Astrocyte (in vitro differentiated cells and primary cell): ENCODE measurements at regions not wholly inside any gene's neighbourhood (a gene's known extent, or its start where the extent isn't known, plus 50 kb on each side); places are given as distances from the start of the nearest gene placed in this dataset.
"Not testable (repeated sequence)": the region's sequence is repeated elsewhere in the genome, so short reads cannot be mapped to it uniquely, and the experiment has no call there.

Source experiments
- DNase-seq: peaks from one replicate; pipeline ENCODE4 v3.0.0-alpha.2; 2010; ENCODE audit warnings: low read depth
- FAIRE-seq: peaks from 2 replicates; lab custom pipeline; 2011; peaks lifted over from hg19 to GRCh38; lab: Jason Lieb, UNC
- H2AFZ ChIP-seq: 2 replicates; pipeline ENCODE4 v1.6.0; 2012; ENCODE audit warnings: low read depth, low read length, inconsistent platforms
- H3K27ac ChIP-seq: 2 replicates; pipeline ENCODE4 v1.5.1; 2011; ENCODE audit warnings: low read depth, low read length, inconsistent platforms
- H3K27me3 ChIP-seq: 2 replicates; pipeline ENCODE4 v1.6.0; 2011; ENCODE audit warnings: low read length, inconsistent platforms; ENCODE audit not compliant: insufficient read depth
- H3K36me3 ChIP-seq: 2 replicates; pipeline ENCODE4 v1.5.1; 2011; ENCODE audit warnings: low read length, inconsistent platforms; ENCODE audit not compliant: insufficient read depth
- H3K4me1 ChIP-seq: 2 replicates; pipeline ENCODE4 v1.5.1; 2011; ENCODE audit warnings: low read length, inconsistent platforms; ENCODE audit not compliant: insufficient read depth
- H3K4me2 ChIP-seq: 2 replicates; pipeline ENCODE4 v1.6.0; 2012; ENCODE audit warnings: low read length, inconsistent platforms
- H3K4me3 ChIP-seq: 2 replicates; pipeline ENCODE4 v1.5.1; 2011; ENCODE audit warnings: low read depth, mild to moderate bottlenecking, low read length, inconsistent platforms; ENCODE audit not compliant: insufficient read depth
- H3K79me2 ChIP-seq: 2 replicates; pipeline ENCODE4 v1.6.0; 2012; ENCODE audit warnings: mild to moderate bottlenecking, low read length, inconsistent platforms; ENCODE audit not compliant: insufficient read depth
- H3K9ac ChIP-seq: 2 replicates; pipeline ENCODE4 v1.6.0; 2012; ENCODE audit warnings: mild to moderate bottlenecking, low read length, inconsistent platforms
- H3K9me3 ChIP-seq: 2 replicates; pipeline ENCODE4 v1.5.1; 2012; ENCODE audit warnings: low read depth, mild to moderate bottlenecking, low read length, inconsistent platforms; ENCODE audit not compliant: insufficient read depth
- H4K20me1 ChIP-seq: 2 replicates; pipeline ENCODE4 v1.6.0; 2012; ENCODE audit warnings: low read length, inconsistent platforms; ENCODE audit not compliant: insufficient read depth
- H3K27ac Mint-ChIP-seq: one replicate; pipeline ENCODE4 v1.8.0; 2021; ENCODE audit warnings: mild to moderate bottlenecking, mixed read lengths; ENCODE audit not compliant: unreplicated experiment
- H3K27me3 Mint-ChIP-seq: one replicate; pipeline ENCODE4 v1.8.0; 2021; ENCODE audit warnings: low read depth, mixed read lengths; ENCODE audit not compliant: unreplicated experiment
- H3K36me3 Mint-ChIP-seq: one replicate; pipeline ENCODE4 v1.8.0; 2021; ENCODE audit warnings: low read depth, mixed read lengths; ENCODE audit not compliant: unreplicated experiment
- H3K4me1 Mint-ChIP-seq: one replicate; pipeline ENCODE4 v1.8.0; 2021; ENCODE audit warnings: low read depth, mixed read lengths; ENCODE audit not compliant: unreplicated experiment
- H3K4me3 Mint-ChIP-seq: one replicate; pipeline ENCODE4 v1.8.0; 2021; ENCODE audit warnings: mild to moderate bottlenecking, moderate library complexity, mixed read lengths; ENCODE audit not compliant: unreplicated experiment
- H3K9me3 Mint-ChIP-seq: one replicate; pipeline ENCODE4 v1.8.0; 2021; ENCODE audit warnings: mild to moderate bottlenecking, mixed read lengths; ENCODE audit not compliant: unreplicated experiment
- CTCF ChIP-seq: IDR thresholded peaks from 2 replicates; pipeline ENCODE4 v1.5.1; 2011; ENCODE audit warnings: low read depth, mild to moderate bottlenecking, inconsistent platforms, low read length, moderate library complexity; ENCODE audit not compliant: insufficient read depth
- EZH2 ChIP-seq: IDR thresholded peaks from 2 replicates; pipeline ENCODE4 v1.6.1; 2012; ENCODE audit warnings: mild to moderate bottlenecking, low read length, inconsistent platforms; ENCODE audit not compliant: insufficient read depth

GRCh38 chr14:48709277-48709785 lies 876.8 kb downstream of the RPS29 start:
- Histone ChIP-seq H3K4me3 (no peak overlapping the region), H3K36me3 (no peaks in the 10 kb centered on the region), H3K27ac (no peak overlapping the region), H3K79me2 (no peaks in the 10 kb centered on the region), H3K9ac (no peak overlapping the region), H4K20me1 (no peaks in the 10 kb centered on the region), H2AFZ (no peak overlapping the region), H3K4me2 (no peak overlapping the region), H3K27me3 (no peaks in the 10 kb centered on the region), H3K9me3 (no peaks in the 10 kb centered on the region), H3K4me1 (no peaks in the 10 kb centered on the region)
- Mint-ChIP-seq H3K27ac (no peak overlapping the region), H3K36me3 (no peaks in the 10 kb centered on the region), H3K4me3 (no peak overlapping the region), H3K4me1 (no peaks in the 10 kb centered on the region), H3K9me3 (no peaks in the 10 kb centered on the region), H3K27me3 (no peaks in the 10 kb centered on the region)
- no peak for FAIRE-seq
- peak; percentile 52 for DNase-seq
- no peak for TF ChIP-seq CTCF
- TF ChIP-seq EZH2: no peak

DNA sequence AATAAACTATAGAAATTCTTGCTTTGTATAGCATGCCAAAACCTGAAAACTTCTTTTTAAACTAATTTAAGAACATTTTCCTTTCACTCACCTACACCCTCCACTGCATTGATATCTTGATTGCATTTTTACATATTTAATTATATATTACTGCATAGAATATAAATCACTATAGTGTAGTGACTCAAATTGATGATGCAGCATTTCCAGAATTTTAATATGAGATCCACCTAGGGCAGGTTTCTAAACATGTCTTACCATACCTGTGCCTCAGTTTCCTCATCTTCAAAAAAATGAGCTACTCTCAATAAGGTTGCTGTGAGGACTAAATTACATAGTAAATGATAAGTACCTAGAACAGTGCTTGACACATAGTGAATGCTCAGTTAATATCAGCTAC lies 881.5 kb downstream of the RPS29 start:
- H3K27me3 Mint-ChIP-seq: no peaks in the 10 kb centered on the region
- H3K27ac Mint-ChIP-seq: no peak overlapping the region
- H3K79me2 ChIP-seq: no peaks in the 10 kb centered on the region
- no peaks in the 10 kb centered on the region for H3K36me3 ChIP-seq
- H3K9me3 Mint-ChIP-seq: peaks cover 5% of the 10 kb centered on the region
- H3K9me3 ChIP-seq: no peaks in the 10 kb centered on the region
- H2AFZ ChIP-seq: no peak overlapping the region
- DNase-seq (no peak), FAIRE-seq (no peak)
- no peak overlapping the region for H3K27ac ChIP-seq
- no peaks in the 10 kb centered on the region for H3K4me1 ChIP-seq
- no peak overlapping the region for H3K4me2 ChIP-seq
- H3K9ac ChIP-seq: no peak overlapping the region
- H3K36me3 Mint-ChIP-seq: peaks cover 1% of the 10 kb centered on the region
- no peak overlapping the region for H3K4me3 Mint-ChIP-seq
- TF ChIP-seq EZH2 (no peak), CTCF (no peak)
- no peaks in the 10 kb centered on the region for H3K27me3 ChIP-seq
- no peak overlapping the region for H3K4me3 ChIP-seq
- no peaks in the 10 kb centered on the region for H3K4me1 Mint-ChIP-seq
- no peaks in the 10 kb centered on the region for H4K20me1 ChIP-seq

DNA sequence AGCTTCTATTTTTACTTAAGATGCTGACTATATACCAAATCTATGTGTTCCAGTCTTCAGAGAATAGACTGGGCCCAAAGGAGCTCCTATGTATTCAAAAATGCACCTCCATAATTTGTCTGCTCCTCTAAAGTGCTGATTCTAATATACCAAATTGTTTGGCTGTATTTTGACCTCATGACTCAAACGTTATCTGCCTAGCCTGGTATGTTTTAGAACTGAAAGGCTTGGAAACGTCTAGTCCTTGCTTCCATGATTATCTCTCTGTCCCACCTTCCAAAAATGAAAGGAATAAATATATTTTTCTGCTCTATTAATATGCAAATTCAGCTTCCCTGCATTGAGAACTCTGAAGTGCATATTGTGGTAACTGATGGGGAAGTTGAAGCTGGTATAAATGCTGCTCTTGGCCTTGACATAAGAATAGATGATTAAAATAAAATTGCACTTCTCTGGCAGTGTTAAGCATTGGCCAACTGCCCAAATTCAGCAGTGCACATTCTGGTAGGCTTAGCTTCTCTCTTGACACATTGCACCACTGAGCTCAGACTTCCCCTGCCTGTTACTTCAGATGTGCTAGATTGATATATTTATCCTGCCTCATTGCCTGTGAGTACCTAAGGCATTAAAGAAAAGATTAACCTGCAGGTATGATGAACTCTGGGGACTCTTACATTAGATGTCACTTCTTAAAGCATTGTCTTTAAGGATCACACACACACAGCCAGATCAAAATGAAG lies 882.3 kb downstream of the RPS29 start:
- H3K27me3 ChIP-seq: no peaks in the 10 kb centered on the region
- no peaks in the 10 kb centered on the region for H3K9me3 ChIP-seq
- Mint-ChIP-seq H3K9me3 (peaks cover 5% of the 10 kb centered on the region), H3K4me1 (no peaks in the 10 kb centered on the region), H3K4me3 (no peak overlapping the region), H3K27me3 (no peaks in the 10 kb centered on the region), H3K36me3 (peaks cover 1% of the 10 kb centered on the region), H3K27ac (no peak overlapping the region)
- DNase-seq (no peak), FAIRE-seq (no peak)
- H3K79me2 ChIP-seq: no peaks in the 10 kb centered on the region
- H3K4me3 ChIP-seq: no peak overlapping the region
- H3K27ac ChIP-seq: no peak overlapping the region
- H2AFZ ChIP-seq: no peak overlapping the region
- H3K36me3 ChIP-seq: no peaks in the 10 kb centered on the region
- H3K4me1 ChIP-seq: no peaks in the 10 kb centered on the region
- no peak overlapping the region for H3K9ac ChIP-seq
- TF ChIP-seq EZH2 (no peak), CTCF (no peak)
- no peaks in the 10 kb centered on the region for H4K20me1 ChIP-seq
- no peak overlapping the region for H3K4me2 ChIP-seq

DNA sequence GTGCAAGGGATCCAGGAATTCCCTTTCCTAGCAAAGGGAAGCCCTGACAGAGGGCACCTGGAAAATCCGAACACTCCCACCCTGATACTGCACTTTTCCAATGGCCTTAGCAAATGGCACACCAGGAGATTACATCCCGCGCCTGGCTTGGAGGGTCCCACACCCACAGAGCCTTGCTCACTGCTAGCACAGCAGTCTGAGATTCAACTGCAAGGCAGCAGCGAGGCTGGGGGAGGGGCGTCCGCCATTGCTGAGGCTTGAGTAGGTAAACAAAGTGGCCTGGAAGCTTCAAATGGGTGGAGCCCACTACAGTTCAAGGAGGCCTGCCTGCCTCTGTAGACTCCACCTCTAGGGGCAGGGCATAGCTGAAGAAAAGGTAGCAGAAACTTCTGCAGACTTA lies 888.8 kb downstream of the RPS29 start:
- H3K4me1 Mint-ChIP-seq, H3K9me3 Mint-ChIP-seq, H3K9me3 ChIP-seq, FAIRE-seq, H3K27ac ChIP-seq, H3K27me3 Mint-ChIP-seq, H3K4me2 ChIP-seq, H3K4me3 Mint-ChIP-seq, H3K36me3 ChIP-seq, H3K36me3 Mint-ChIP-seq, H3K27ac Mint-ChIP-seq, H4K20me1 ChIP-seq, H3K79me2 ChIP-seq, H3K4me3 ChIP-seq, H2AFZ ChIP-seq, H3K27me3 ChIP-seq, DNase-seq, H3K4me1 ChIP-seq, H3K9ac ChIP-seq: not testable (repeated sequence)
